ENCODE measurements at regions not wholly inside any gene's neighbourhood (a gene's known extent, or its start where the extent isn't known, plus 50 kb on each side); places are given as distances from the start of the nearest gene placed in this dataset.

- BruUV-seq (replicated peaks), result no TSS peak
- H3K36me3 Mint-ChIP-seq (ENCODE audit: insufficient read depth, unreplicated experiment), result no peaks in the 10 kb centered on the region
Observed at GRCh38 chr6:74607934-74608333, 597.9 kb downstream of the COL12A1 start.

GRCh38 chr6:74607468-74607867, 598.4 kb downstream of the COL12A1 start:
- H3K27ac Mint-ChIP-seq (ENCODE audit: low read depth, unreplicated experiment), result peak overlapping the region; percentile 67
- intact Hi-C loops (cut with micrococcal nuclease), result loop anchor here (10.0 kb wide), 2 partner anchors 267 to 597 kb away; partner anchors contain the start of gene COL12A1
- no peak for TF ChIP-seq CTCF (IDR thresholded peaks at IDR 0.05; ENCODE audit: unreplicated experiment)
- no peaks in the 10 kb centered on the region for H3K9me3 Mint-ChIP-seq (ENCODE audit: unreplicated experiment)
- H3K27me3 Mint-ChIP-seq (ENCODE audit: insufficient read depth, unreplicated experiment), result no peaks in the 10 kb centered on the region
- no TSS peak for BruUV-seq (replicated peaks)
- no peak overlapping the region for H3K4me3 Mint-ChIP-seq (ENCODE audit: unreplicated experiment)
- H3K4me1 Mint-ChIP-seq (ENCODE audit: insufficient read depth, unreplicated experiment), result peaks cover 44% of the 10 kb centered on the region
- ChIA-PET POLR2A (interaction anchor here (0.7 to 2.3 kb wide), 3 partner anchors 9 to 142 kb away, joined by 3 to 12 read pairs (median 5); no protein-coding TSS in a partner anchor), CTCF (interaction anchor here (0.7 to 1.8 kb wide), 3 partner anchors 215 to 602 kb away, joined by 3 to 5 read pairs (median 4); no protein-coding TSS in a partner anchor)
- H3K36me3 Mint-ChIP-seq (ENCODE audit: insufficient read depth, unreplicated experiment), result no peaks in the 10 kb centered on the region
- no peak for DNase-seq (ENCODE audit: unreplicated experiment)

More at GRCh38 chr6:74607934-74608333, 597.9 kb downstream of the COL12A1 start:
- Mint-ChIP-seq H3K4me1 (ENCODE audit: insufficient read depth, unreplicated experiment) (peaks cover 45% of the 10 kb centered on the region), H3K27me3 (ENCODE audit: insufficient read depth, unreplicated experiment) (no peaks in the 10 kb centered on the region), H3K4me3 (ENCODE audit: unreplicated experiment) (no peak overlapping the region), H3K9me3 (ENCODE audit: unreplicated experiment) (no peaks in the 10 kb centered on the region), H3K27ac (ENCODE audit: low read depth, unreplicated experiment) (peak overlapping the region; percentile 67)
- ChIA-PET CTCF (interaction anchor here (0.7 to 1.9 kb wide), 3 partner anchors 11 to 601 kb away, joined by 3 to 7 read pairs (median 5); no protein-coding TSS in a partner anchor), POLR2A (interaction anchor here (0.7 to 2.3 kb wide), 3 partner anchors 9 to 142 kb away, joined by 3 to 12 read pairs (median 5); no protein-coding TSS in a partner anchor)
- intact Hi-C loops (cut with micrococcal nuclease), result loop anchor here (10.0 kb wide), 2 partner anchors 267 to 597 kb away; partner anchors contain the start of gene COL12A1
- no peak for TF ChIP-seq CTCF (IDR thresholded peaks at IDR 0.05; ENCODE audit: unreplicated experiment)
- peak; percentile 20 for DNase-seq (ENCODE audit: unreplicated experiment)

GRCh38 chr6:74606582-74607071, 599.2 kb downstream of the COL12A1 start:
- DNase-seq (ENCODE audit: unreplicated experiment), result peak; percentile 94
- BruUV-seq (replicated peaks), result no TSS peak
- Mint-ChIP-seq H3K4me3 (ENCODE audit: unreplicated experiment) (peak overlapping the region; percentile 15), H3K27ac (ENCODE audit: low read depth, unreplicated experiment) (peak overlapping the region; percentile 67), H3K27me3 (ENCODE audit: insufficient read depth, unreplicated experiment) (no peaks in the 10 kb centered on the region), H3K36me3 (ENCODE audit: insufficient read depth, unreplicated experiment) (no peaks in the 10 kb centered on the region), H3K9me3 (ENCODE audit: unreplicated experiment) (no peaks in the 10 kb centered on the region), H3K4me1 (ENCODE audit: insufficient read depth, unreplicated experiment) (peaks cover 39% of the 10 kb centered on the region)
- intact Hi-C loops (cut with micrococcal nuclease), result loop anchor here (10.0 kb wide), 2 partner anchors 268 to 598 kb away; partner anchors contain the start of gene COL12A1
- CTCF ChIA-PET, result interaction anchor here (1.8 kb wide), 1 partner anchor 596 kb away, joined by 5 read pairs; no protein-coding TSS in a partner anchor
- POLR2A ChIA-PET, result interaction anchor here (2.3 kb wide), 1 partner anchor 143 kb away, joined by 12 read pairs; no protein-coding TSS in a partner anchor
- TF ChIP-seq CTCF (IDR thresholded peaks at IDR 0.05; ENCODE audit: unreplicated experiment), result no peak

- TF ChIP-seq CTCF (IDR thresholded peaks at IDR 0.05; ENCODE audit: unreplicated experiment), result no peak
- H3K9me3 Mint-ChIP-seq (ENCODE audit: unreplicated experiment), result no peaks in the 10 kb centered on the region
- no peaks in the 10 kb centered on the region for H3K27me3 Mint-ChIP-seq (ENCODE audit: insufficient read depth, unreplicated experiment)
- BruUV-seq (replicated peaks), result no TSS peak
- H3K36me3 Mint-ChIP-seq (ENCODE audit: insufficient read depth, unreplicated experiment), result no peaks in the 10 kb centered on the region
- POLR2A ChIA-PET, result interaction anchor here (2.3 kb wide), 1 partner anchor 144 kb away, joined by 12 read pairs; no protein-coding TSS in a partner anchor
- H3K4me1 Mint-ChIP-seq (ENCODE audit: insufficient read depth, unreplicated experiment), result peaks cover 39% of the 10 kb centered on the region
- peak overlapping the region; percentile 14 for H3K27ac Mint-ChIP-seq (ENCODE audit: low read depth, unreplicated experiment)
- DNase-seq (ENCODE audit: unreplicated experiment), result peak; percentile 16
- CTCF ChIA-PET, result no interaction called here
- peak overlapping the region; percentile 15 for H3K4me3 Mint-ChIP-seq (ENCODE audit: unreplicated experiment)
- intact Hi-C loops (cut with micrococcal nuclease), result loop anchor here (10.0 kb wide), 2 partner anchors 269 to 599 kb away; partner anchors contain the start of gene COL12A1
Observed at GRCh38 chr6:74605922-74606581, 599.8 kb downstream of the COL12A1 start.
